IPS-20b (cell line): ENCODE measurements at regions not wholly inside any gene's neighbourhood (a gene's known extent, or its start where the extent isn't known, plus 50 kb on each side); places are given as distances from the start of the nearest gene placed in this dataset.

Experiments
- H3K27ac ChIP-seq: one replicate; pipeline ENCODE4 v1.5.1; 2013; ENCODE audit warnings: low read length
- H3K27me3 ChIP-seq: 2 replicates; pipeline ENCODE4 v1.6.1; 2013; ENCODE audit warnings: mild to moderate bottlenecking, low read length, inconsistent platforms; ENCODE audit not compliant: insufficient read depth
- H3K36me3 ChIP-seq: 2 replicates; pipeline ENCODE4 v1.6.1; 2013; ENCODE audit warnings: low read depth, mild to moderate bottlenecking, inconsistent platforms, low read length, moderate library complexity; ENCODE audit not compliant: insufficient read depth
- H3K4me1 ChIP-seq: 2 replicates; pipeline ENCODE4 v1.6.1; 2013; ENCODE audit warnings: mild to moderate bottlenecking, control low read depth, inconsistent platforms, low read length, moderate library complexity; ENCODE audit not compliant: insufficient read depth
- H3K4me3 ChIP-seq: 2 replicates; pipeline ENCODE4 v1.5.1; 2013; ENCODE audit warnings: mild to moderate bottlenecking, low read length, inconsistent platforms
- H3K9ac ChIP-seq: 2 replicates; pipeline ENCODE4 v1.6.1; 2013; ENCODE audit warnings: low read depth, mild to moderate bottlenecking, inconsistent platforms, low read length, moderate library complexity
- H3K9me3 ChIP-seq: 2 replicates; pipeline ENCODE4 v1.6.1; 2013; ENCODE audit warnings: mild to moderate bottlenecking, low read depth, low read length, inconsistent platforms; ENCODE audit not compliant: insufficient read depth

DNA sequence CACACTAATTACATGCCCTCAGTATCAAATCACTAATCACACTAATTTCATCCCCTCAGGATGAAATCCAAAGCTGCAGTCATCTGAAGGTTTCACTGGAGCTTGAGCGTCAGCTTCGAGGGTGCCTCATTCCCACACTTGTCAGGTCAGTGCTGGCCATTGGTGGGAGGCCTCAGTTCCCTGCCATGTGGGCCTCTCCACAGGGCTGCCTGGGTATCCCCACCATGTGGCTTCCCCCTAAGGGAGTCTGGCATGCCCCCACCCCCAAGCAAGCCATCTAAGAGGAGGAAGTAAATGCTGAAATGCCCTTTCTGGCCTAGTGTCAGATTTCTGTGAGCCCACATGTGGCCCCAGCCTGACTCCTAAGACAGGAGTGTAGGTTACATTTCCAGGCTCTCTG, 78.6 kb upstream of the CDH5 start:
- H3K27ac ChIP-seq = no peak overlapping the region
- no peaks in the 10 kb centered on the region for H3K36me3 ChIP-seq
- no peak overlapping the region for H3K4me3 ChIP-seq
- no peak overlapping the region for H3K9ac ChIP-seq
- no peaks in the 10 kb centered on the region for H3K4me1 ChIP-seq
- no peaks in the 10 kb centered on the region; the same call in 1 of the 2 replicates for H3K27me3 ChIP-seq
- no peaks in the 10 kb centered on the region for H3K9me3 ChIP-seq

DNA sequence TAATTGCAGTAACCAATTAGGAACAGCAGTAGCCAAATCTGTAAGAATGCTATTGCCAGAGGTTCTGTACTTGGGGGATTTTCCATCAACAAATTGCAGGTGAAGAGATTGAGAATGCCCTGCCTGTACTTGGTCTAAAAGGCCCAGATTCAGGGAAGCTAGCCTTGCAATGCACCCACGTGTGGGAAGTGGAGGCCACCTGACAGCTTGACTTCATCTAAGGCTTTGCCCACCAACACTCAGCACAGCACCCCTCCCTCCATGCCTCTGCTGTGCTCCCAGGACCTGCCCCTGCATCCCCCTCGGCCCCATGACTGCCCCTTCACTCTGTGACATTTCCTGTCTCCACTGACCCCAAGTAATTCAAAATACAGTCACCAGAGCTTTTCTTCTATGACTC, 79.1 kb upstream of the CDH5 start:
- Histone ChIP-seq H3K4me1 (no peaks in the 10 kb centered on the region), H3K27me3 (no peaks in the 10 kb centered on the region), H3K9me3 (no peaks in the 10 kb centered on the region), H3K27ac (no peak overlapping the region), H3K36me3 (no peaks in the 10 kb centered on the region), H3K9ac (no peak overlapping the region), H3K4me3 (no peak overlapping the region)

DNA sequence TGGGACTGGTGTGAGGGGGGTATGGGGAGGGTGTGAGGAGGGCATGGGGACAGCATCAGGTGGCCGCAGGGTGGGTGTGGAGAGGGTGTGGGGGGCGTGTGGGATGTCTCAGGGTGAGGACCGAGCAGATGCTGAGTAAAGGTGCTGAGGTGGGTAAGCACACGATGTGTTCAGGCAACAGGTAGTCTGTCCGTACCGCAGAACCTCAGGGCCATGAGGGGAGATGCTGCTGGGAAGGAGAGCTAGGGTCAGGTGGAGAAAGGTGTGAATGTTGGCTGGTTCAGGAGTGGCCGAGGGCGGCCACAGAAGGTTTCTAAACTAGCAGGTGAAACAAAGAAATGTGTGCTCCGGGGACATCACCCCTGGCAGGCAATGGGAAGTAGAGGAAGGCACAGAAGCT, 80.0 kb upstream of the CDH5 start:
- no peak overlapping the region for H3K9ac ChIP-seq
- no peaks in the 10 kb centered on the region for H3K36me3 ChIP-seq

DNA sequence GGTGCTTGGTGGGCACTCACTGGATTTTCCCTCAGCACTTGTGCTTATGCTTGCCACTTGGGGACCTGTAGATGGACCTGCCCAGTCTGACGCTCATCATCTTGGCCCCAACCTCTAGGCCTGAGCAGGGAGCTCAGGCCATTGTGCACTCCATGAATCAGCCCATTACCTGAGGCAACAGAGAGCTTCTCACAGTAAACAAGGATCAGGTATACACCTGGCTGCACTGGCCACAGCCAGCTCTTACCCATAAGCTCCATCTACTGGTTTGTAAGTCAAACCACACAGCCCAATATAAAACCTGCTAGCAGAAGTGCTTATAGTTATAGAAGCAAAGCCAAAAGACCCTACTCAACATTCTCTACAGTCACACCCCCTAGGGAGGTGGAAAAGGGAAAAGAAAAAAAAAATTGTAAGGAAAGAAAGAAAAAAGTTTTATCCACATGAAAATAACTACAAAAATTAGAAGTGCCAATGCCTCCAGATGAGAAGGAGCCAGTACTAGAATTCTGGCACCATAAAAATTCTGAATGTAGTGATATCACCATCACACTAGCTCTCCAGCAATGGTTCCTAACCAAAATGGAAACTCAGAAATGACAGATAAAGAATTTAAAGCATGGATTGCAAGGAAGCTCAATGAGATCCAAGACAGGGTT, 87.8 kb upstream of the CDH5 start:
- H3K36me3 ChIP-seq = no peaks in the 10 kb centered on the region
- no peak overlapping the region for H3K4me3 ChIP-seq
- no peak overlapping the region for H3K27ac ChIP-seq
- H3K9ac ChIP-seq = no peak overlapping the region
- no peaks in the 10 kb centered on the region for H3K27me3 ChIP-seq
- H3K4me1 ChIP-seq = peaks cover 8% of the 10 kb centered on the region; the same call in 1 of the 2 replicates
- peaks cover 6% of the 10 kb centered on the region; the same call in 1 of the 2 replicates for H3K9me3 ChIP-seq

More for the DNA sequence above, 80.0 kb upstream of the CDH5 start:
- Histone ChIP-seq H3K27ac (no peak overlapping the region), H3K4me1 (no peaks in the 10 kb centered on the region), H3K9me3 (no peaks in the 10 kb centered on the region), H3K4me3 (no peak overlapping the region), H3K27me3 (no peaks in the 10 kb centered on the region)

DNA sequence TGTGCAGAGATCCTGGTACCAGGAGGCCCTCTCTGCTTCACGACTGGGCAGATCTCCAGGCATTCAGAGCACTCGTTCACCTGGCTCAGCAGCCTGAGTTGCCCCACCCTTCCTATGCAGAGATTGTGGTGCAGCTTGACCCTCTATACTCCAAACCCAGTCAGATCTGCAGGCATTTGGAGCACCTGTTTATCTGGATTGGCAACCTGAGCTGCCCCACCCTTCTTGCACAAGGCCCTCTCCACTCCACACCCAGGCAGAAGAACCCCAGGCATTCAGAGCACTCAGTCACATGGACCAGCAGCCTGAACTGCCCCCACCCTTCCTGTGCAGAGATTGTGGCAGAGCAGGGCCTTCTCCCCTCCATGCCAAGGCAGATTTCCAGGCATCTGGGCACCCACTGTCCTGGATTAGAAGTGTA, 88.4 kb upstream of the CDH5 start:
- H3K36me3 ChIP-seq = no peaks in the 10 kb centered on the region
- peaks cover 8% of the 10 kb centered on the region; the same call in 1 of the 2 replicates for H3K4me1 ChIP-seq
- H3K9ac ChIP-seq = no peak overlapping the region
- H3K27me3 ChIP-seq = no peaks in the 10 kb centered on the region
- H3K27ac ChIP-seq = no peak overlapping the region
- H3K9me3 ChIP-seq = peaks cover 6% of the 10 kb centered on the region; the same call in 1 of the 2 replicates
- H3K4me3 ChIP-seq = no peak overlapping the region

DNA sequence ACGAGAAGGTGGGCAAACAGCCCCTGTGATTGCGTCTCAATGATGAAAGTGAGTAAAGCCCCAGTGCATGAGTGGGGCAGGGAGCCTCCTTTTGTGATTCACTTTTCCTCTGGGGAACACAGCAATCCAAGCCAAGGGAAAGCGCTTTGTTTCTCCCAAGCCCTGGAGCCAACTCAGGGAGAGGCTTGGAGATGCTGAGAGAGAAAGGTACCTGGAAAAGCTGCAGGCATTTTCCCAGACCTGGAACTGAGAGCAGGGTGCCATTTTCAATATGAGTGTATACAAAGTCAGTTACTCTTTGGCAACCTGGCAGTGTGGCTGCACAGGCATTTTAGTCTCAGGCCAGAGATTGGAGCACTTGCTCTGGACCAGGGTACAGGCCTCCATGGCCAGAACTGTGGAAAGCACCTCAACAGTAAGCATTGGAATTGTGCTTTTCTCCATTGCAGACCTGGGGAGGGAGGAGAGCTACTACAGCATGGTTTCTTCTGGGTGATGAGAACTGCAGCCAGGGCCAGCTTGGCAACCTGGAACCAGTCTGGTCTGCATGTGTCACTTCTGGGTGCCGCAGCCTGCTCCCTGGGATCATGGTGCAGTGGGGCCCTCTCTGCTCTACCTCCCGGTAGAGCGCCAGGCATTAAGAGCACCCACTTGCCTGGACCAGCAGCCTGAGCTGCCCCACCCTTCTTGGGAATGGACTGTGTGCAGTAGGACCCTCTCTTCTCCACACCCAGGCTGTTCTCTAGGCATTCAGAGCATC, 89.0 kb upstream of the CDH5 start:
- H3K9me3 ChIP-seq = peaks cover 6% of the 10 kb centered on the region; the same call in 1 of the 2 replicates
- no peaks in the 10 kb centered on the region for H3K27me3 ChIP-seq
- no peaks in the 10 kb centered on the region for H3K36me3 ChIP-seq
- H3K27ac ChIP-seq = no peak overlapping the region
- no peak overlapping the region for H3K9ac ChIP-seq
- H3K4me3 ChIP-seq = no peak overlapping the region
- peaks cover 8% of the 10 kb centered on the region; the same call in 1 of the 2 replicates for H3K4me1 ChIP-seq

DNA sequence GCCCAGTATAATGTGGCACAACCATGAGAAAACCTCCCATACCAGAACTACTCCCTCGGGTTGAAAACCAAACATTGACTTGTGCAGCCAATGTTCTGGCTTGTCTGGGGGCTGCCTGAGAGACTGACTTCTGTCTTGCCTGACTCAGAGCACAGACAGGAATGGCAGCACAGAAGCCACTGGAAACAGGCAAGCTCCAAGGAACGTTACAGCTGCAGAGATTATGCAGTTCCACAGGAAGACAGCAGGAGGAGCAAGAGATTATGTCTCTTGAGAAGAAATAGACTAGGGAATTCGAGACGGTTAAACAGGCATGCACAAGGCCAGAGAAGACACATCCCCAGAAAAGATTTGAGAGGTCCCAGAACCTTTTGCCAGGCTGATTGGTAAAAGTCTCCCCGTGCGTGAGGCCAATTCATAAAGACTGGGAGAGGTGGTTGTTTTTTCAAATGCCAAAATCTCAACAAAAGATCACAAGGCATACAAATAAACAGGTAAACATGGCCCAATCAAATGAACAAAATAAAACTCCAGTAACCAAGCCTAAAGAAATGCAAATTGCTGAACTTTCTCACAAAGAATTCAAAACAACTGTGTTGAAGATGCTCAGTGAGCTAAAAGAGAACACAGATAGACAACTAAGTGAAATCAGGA, 90.6 kb upstream of the CDH5 start:
- peaks cover 12% of the 10 kb centered on the region for H3K27me3 ChIP-seq
- H3K4me1 ChIP-seq = peaks cover 8% of the 10 kb centered on the region; the same call in 1 of the 2 replicates
- no peak overlapping the region for H3K9ac ChIP-seq
- H3K4me3 ChIP-seq = no peak overlapping the region
- no peak overlapping the region for H3K27ac ChIP-seq
- H3K36me3 ChIP-seq = no peaks in the 10 kb centered on the region
- peaks cover 6% of the 10 kb centered on the region; the same call in 1 of the 2 replicates for H3K9me3 ChIP-seq

DNA sequence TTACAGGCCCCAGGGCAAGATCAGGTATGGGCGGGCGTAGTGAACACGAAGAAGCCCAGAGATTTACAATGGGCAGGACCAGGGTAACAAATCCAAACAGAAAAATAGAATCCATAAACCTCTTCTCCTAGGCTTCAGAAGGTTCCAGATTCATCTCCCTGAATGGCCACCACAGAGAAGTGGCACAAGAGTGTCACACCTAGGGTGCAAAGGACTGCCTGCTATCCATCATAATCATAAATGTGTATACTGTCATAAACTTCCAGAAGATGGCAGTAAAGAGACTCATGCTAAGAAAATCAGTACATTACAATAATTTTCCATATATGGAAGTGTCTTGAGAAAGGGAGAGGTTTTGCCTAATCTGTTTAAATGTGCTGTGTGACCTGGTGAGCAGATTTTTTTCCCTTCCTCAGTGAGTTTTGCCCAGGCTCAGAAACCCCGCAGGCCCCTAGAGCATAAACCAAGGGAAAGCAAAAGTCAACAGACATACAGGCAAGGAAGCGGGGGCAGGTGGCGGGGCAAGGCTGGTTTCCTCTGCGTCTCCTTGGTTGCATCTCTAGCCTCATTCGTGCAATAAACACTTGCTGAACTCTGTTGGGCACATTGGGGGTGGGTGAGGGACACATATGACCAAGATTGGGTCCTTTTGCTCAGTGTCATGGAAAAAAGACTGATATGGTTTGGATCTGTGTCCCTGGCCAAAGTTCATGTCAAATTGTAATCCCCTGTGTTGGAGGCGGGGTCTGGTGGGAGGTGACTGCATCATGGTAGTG, 92.0 kb upstream of the CDH5 start:
- Histone ChIP-seq H3K36me3 (no peaks in the 10 kb centered on the region), H3K4me3 (no peak overlapping the region), H3K4me1 (peaks cover 8% of the 10 kb centered on the region; the same call in 1 of the 2 replicates), H3K27ac (no peak overlapping the region), H3K9me3 (peaks cover 3% of the 10 kb centered on the region; the same call in 1 of the 2 replicates), H3K9ac (no peak overlapping the region), H3K27me3 (peaks cover 23% of the 10 kb centered on the region)

DNA sequence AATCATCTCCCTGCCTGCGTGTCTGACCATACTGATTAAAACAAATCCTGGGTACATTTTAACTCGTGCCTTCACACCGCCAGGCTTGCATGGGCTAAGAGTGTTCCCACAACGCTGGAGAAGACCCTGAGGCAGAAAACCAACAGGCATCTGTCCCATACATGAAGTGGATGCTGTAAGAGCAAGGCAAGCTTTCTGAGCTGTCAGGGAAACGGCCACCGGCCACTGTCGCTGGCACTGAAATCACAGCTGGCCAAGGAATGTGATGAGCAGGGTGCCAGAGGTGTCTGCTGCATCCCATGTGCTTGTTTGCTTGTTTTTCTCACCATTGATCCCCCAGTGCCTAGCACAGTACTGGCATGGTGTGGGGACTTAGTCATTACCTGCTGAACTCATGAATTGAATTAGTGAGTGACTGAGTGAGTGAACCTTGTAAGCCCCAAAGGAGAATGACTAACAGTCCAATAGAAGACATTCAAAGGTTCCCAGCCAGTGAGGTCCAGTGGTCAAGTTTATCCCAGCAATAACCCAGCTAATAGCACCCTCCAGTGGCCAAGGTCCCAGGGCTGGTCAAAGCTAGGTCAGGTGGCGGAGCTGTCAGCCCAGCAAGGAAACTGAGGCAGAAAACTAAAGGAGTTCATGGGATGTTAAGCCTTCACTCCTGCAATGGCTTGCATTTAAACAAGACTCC, 92.7 kb upstream of the CDH5 start:
- Histone ChIP-seq H3K4me3 (no peak overlapping the region), H3K27me3 (peaks cover 30% of the 10 kb centered on the region), H3K36me3 (no peaks in the 10 kb centered on the region), H3K27ac (no peak overlapping the region), H3K9me3 (no peaks in the 10 kb centered on the region), H3K9ac (no peak overlapping the region), H3K4me1 (peaks cover 8% of the 10 kb centered on the region; the same call in 1 of the 2 replicates)

DNA sequence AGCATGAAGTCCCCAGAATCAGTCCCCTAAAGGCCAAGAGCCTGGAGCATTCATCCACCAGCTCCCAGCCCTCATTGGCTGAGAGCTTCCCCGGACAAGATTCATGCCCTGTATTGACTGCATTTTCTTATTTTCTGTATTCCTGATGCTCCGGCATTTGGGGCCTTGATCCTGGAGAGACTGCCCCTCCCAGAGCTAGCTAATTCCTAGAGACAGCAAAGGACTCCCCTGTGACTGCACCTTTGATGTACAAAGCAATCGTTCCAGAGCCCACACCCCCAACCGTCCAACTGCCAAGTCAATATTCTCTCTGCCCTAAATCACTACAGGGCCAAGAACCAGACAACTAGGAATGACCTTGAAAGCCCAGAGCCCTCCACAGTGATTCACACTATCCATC, 93.4 kb upstream of the CDH5 start:
- H3K36me3 ChIP-seq = no peaks in the 10 kb centered on the region
- peaks cover 30% of the 10 kb centered on the region for H3K27me3 ChIP-seq
- no peak overlapping the region for H3K9ac ChIP-seq
- H3K27ac ChIP-seq = no peak overlapping the region
- no peaks in the 10 kb centered on the region for H3K9me3 ChIP-seq
- no peak overlapping the region for H3K4me3 ChIP-seq
- peaks cover 8% of the 10 kb centered on the region; the same call in 1 of the 2 replicates for H3K4me1 ChIP-seq

DNA sequence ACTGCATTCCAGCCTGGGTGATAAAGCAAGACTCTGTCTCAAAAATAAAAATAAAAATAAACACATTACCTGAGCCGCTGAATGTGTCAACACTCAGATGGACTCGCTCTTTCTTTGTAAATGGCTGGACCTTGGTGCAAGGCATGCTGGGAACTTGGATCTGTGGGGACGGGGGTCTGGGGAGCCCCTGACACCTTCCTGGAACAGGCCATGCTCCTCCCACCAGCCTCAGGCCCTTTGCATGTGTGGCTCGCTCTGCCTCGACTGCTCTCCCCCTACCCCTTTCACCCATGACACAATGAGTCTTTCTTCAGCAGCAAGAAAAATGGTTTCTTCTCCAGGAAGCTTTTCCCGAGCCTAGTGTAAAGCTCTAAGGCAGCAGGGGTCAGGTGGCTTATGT, 94.0 kb upstream of the CDH5 start:
- Histone ChIP-seq H3K27me3 (peaks cover 32% of the 10 kb centered on the region), H3K4me3 (no peak overlapping the region), H3K9ac (no peak overlapping the region), H3K4me1 (peaks cover 7% of the 10 kb centered on the region; the same call in 1 of the 2 replicates), H3K9me3 (no peaks in the 10 kb centered on the region), H3K36me3 (no peaks in the 10 kb centered on the region), H3K27ac (no peak overlapping the region)
